NT2/D1 (cell line): ENCODE measurements at regions not wholly inside any gene's neighbourhood (a gene's known extent, or its start where the extent isn't known, plus 50 kb on each side); places are given as distances from the start of the nearest gene placed in this dataset.

Experiments used
- SUZ12 ChIP-seq: IDR thresholded peaks from 2 replicates; pipeline ENCODE4 v1.6.1; 2011; ENCODE audit not compliant: insufficient read length, insufficient read depth; ENCODE audit errors: extremely low read depth
- YY1 ChIP-seq: IDR thresholded peaks from 2 replicates; pipeline ENCODE4 v1.6.1; 2011; ENCODE audit not compliant: insufficient read length, insufficient read depth
- ZNF274 ChIP-seq: IDR thresholded peaks from 2 replicates; pipeline ENCODE4 v1.6.1; 2011; ENCODE audit warnings: mild to moderate bottlenecking, low read depth, low read length

DNA sequence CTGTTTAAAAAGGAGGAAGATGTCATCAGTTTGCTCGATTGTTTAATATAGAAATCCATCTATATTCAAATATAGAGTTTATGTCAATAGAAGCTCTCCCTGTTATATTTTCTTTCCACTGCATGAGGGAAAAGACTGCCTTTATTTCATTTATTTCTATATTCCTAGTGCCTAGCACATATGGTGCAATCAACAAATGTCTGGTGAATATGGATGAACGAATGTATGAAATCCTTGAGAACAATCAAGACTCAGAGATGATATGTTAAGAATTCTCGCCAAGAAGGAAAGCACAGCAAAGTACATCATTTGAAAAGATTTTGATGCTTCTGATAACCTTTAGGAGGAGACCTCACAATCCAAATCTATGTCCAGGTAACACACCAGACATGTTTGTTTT, 296.0 kb upstream of the LMO3 start:
- TF ChIP-seq YY1 (no peak), SUZ12 (no peak), ZNF274 (no peak)
